Activated CD8-positive, alpha-beta memory T cell treated with anti-CD3 and anti-CD28 coated beads for 48 hours (primary cell): ENCODE measurements at regions not wholly inside any gene's neighbourhood (a gene's known extent, or its start where the extent isn't known, plus 50 kb on each side); places are given as distances from the start of the nearest gene placed in this dataset.

Experiments used
- DNase-seq, 3 experiments: peaks; one replicate each; pipeline ENCODE4 v3.0.0-alpha.2; 2020; ENCODE audit warnings: low read depth in 2 of 3, low spot score in 2 of 3

- no peak for DNase-seq
Measured at GRCh38 chr9:73743826-73744225, 592.2 kb downstream of the ANXA1 start.

DNA sequence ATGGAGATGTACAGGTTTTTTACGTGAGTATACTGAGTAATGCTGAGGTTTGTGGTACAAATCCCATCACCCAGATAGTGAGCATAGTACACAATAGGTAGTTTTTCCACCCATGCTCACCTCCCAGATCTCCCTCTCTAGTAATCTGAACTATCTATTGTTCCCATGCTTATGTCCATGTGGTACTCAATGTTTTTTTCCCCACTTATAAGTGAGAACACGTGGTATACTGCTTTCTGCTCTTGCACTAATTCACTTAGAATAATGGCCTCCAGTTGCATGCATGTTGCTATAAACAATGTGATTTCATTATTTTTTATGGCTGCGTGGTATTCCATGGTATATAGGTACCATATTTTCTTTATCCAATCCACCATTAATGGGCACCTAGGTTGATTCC, 593.9 kb downstream of the ANXA1 start:
- DNase-seq: no peak

DNA sequence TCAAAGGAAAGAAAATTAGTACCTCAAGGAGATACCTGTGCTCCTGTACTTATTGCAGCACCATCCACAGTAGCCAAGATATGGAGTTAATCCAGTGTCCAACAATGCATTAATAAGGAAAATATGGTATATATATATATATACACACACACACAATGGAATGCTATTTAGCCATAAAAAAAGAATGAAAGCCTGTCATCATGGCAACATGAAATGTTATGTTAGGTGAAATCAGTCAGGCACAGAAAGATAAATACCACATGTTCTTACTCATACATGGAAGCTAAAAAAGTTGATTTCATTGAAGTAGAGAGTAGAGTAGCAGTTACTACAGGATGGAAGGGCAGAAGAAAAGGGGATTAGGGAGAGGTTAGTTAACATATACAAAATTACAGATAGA, 601.5 kb downstream of the ANXA1 start:
- no peak for DNase-seq

DNA sequence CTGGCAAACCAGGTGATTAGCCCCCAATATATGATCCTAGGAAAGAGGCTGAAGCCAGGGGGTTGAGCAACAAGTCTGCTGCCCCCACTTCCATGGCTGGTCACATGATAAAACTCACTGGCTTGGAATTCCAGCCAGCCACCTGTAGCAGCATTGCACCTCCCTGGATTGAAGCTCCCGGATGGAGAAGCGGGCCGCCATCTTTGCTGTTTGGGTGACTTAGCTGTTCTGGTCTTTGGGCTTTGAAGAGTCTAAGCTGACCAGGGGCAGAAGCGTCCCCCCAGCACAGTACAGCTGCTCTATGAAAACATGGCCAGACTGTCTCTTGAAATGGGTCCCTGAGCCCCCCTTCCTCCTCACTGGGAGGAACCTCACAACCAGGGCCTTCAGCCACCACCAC, 610.2 kb downstream of the ANXA1 start:
- no peak for DNase-seq

GRCh38 chr9:73773896-73774295, 622.2 kb downstream of the ANXA1 start:
- no peak for DNase-seq

- DNase-seq: no peak
Measured at GRCh38 chr9:73775757-73776156, 624.1 kb downstream of the ANXA1 start.

- DNase-seq: no peak
Measured at GRCh38 chr9:73780916-73781315, 629.3 kb downstream of the ANXA1 start.

GRCh38 chr9:73782166-73782565, 630.5 kb downstream of the ANXA1 start:
- no peak for DNase-seq

DNA sequence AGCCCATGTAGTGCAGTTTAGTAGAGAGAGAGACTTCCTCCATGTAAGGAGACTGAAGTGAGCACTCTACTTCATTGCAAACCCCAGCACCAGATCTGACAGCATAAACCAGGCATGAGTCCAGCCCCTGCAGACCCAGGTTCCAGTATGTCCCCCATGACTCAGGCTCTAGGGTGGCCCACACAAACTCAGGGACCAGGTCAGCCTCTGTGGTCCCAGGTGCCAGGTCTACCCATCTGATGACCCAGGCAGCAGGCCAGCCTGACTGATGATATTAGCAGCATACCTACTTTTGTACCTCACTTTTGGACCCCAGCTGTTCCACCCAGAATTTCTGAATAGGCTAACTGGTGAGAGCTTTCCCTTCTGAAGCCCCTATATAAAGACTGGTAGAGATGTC, 647.8 kb downstream of the ANXA1 start:
- DNase-seq: no peak

DNA sequence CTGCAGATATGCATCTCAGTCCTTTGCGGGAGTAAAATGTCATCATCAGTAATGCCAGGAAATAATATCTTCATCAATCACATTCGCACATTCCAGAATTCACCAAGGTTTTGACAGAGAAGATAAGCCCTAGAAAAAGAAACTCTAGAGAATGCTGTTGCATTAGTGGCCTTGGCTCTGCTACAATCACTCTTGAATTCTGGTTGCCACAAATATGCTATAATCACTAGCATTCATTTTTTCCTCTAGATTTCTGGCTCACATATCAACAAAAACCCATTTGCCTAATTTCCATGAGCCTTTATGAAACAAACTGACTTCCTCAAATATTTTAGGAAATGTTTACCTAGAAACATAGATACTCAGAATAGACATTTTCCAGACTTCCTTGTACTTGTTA, 653.4 kb downstream of the ANXA1 start:
- no peak for DNase-seq

- no peak for DNase-seq
Measured at GRCh38 chr9:73805853-73806458, 654.3 kb downstream of the ANXA1 start.

DNA sequence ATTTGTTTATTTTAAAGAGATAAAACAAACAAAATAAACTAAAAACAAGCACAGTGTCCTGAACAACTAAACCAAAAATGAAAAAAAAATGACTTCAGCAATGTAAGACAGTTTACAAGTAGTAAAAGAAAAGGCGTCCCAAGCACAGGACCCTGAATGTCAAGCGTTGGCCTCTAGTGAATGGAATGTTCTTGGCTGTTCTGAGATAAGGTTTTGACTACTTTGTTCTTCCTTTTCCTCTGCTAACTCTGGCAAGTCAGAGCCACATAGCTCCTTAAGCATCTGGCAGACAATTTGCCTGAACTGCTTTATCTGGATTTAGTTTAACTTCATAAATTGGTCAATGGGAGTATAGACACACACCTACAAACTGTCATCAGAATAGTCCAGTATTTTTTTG, 655.2 kb downstream of the ANXA1 start:
- DNase-seq: no peak

DNA sequence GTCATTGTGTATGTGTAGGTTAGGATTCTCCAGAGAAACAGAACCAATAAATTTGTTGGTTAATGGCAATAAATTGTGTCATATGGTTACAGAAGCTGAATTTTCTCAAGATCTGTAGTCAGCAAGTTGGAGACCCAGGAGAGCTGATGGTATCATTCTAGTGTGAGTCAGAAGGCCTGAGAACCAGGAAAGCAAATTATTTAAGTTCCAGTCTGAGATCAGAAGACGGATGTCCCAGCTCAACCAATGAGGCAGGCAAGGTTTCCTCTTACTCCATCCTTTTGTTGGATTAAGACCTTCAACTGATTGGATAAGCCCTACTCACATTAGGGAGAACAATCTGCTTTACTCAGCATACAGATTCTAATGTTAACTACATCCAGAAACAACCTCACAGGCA, 656.3 kb downstream of the ANXA1 start:
- DNase-seq: no peak

GRCh38 chr9:73810585-73811215, 659.0 kb downstream of the ANXA1 start:
- DNase-seq: no peak

DNA sequence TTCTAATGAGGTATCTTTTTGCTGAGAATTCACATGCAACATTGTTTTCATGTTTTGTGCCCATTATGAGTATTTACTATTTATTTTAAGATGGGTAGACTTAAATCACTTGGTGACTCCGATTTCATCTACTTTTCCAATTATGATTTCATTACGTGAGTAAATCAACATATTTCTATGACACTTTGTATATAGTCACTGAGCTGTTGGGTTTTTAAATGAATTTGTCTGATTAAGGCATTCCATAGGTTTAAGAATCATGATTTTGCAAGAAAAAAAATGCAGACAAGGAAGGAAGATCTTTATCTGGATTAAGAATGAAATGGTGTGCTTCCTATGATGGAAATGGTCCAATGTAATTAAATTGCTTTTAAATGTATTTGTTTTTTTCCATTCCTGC, 661.9 kb downstream of the ANXA1 start:
- no peak for DNase-seq

DNA sequence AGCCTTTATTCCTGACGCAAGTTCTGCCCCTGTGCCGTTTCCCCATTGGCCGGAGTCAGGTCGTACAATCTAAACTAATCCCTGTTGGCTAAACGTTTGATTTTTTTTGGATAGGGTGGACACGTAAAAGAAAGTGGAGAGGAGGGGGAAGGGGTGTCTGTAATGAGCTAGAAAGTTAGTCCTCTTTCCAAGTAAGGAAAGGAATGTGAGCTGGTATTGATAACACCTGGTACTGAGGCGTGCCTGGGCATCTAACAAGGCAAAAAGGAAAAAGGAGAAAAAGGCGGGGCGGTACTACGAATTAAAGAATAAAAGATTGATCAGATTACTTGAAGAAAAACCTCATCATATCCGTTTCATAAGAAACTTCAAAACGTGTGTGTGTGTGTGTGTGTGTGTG, 665.2 kb downstream of the ANXA1 start:
- DNase-seq: no peak

- DNase-seq: no peak
Measured at GRCh38 chr9:73824671-73825070, 672.5 kb upstream of the RORB start.

- no peak for DNase-seq
Measured at GRCh38 chr9:73838871-73839270, 658.3 kb upstream of the RORB start.

- no peak for DNase-seq
Measured at GRCh38 chr9:73839471-73839870, 657.7 kb upstream of the RORB start.

GRCh38 chr9:73841018-73841417, 656.1 kb upstream of the RORB start:
- no peak for DNase-seq

- no peak for DNase-seq
Measured at GRCh38 chr9:73844135-73844534, 653.0 kb upstream of the RORB start.

GRCh38 chr9:73845539-73845938, 651.6 kb upstream of the RORB start:
- DNase-seq: no peak

DNA sequence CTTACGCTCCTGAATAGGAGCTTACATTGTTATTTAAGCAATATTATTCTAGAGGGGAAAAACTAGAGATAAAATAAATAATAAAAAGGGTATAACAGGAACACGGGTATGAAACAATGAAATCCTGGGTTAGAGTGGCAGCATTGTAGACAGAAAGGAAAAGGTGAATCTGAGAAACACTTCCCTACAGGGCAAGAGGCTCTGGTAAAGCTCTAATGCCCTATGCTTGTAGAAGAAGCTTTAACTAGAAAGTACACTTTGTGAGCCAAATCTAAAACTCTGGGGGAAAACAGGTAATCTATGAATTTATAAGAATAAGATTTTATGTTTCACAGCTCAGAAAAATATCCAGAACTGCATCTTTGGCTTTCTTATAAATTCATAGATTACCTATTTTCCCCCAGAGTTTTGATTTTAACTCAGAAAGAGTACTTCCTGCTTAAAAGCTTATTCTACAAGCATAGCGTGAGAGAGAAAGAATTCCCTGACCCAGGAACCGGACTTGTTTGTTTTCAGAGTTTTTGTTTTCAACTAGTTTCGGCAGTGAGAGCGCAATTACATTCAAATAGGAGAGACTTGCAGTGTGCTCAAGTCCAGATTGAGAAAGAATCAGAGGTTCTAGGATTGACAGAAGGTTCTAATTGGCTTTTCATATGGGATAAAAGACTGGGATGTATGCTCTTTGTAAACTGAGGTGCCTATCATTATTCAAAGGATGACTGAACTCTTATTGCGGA, 651.0 kb upstream of the RORB start:
- no peak for DNase-seq
